CD4-positive, alpha-beta T cell treated with Interleukin-15 for 1 hour (primary cell): ENCODE measurements at regions not wholly inside any gene's neighbourhood (a gene's known extent, or its start where the extent isn't known, plus 50 kb on each side); places are given as distances from the start of the nearest gene placed in this dataset.
"Not testable (repeated sequence)": the region's sequence is repeated elsewhere in the genome, so short reads cannot be mapped to it uniquely, and the experiment has no call there.

ENCODE experiments used
- DNase-seq: peaks from one replicate; pipeline ENCODE4 v3.0.0-alpha.2; 2020

GRCh38 chr9:38153152-38153909, 84.3 kb upstream of the SHB start:
- DNase-seq, result no peak

- DNase-seq, result no peak
Observed at GRCh38 chr9:38149647-38150046, 80.6 kb upstream of the SHB start.

DNA sequence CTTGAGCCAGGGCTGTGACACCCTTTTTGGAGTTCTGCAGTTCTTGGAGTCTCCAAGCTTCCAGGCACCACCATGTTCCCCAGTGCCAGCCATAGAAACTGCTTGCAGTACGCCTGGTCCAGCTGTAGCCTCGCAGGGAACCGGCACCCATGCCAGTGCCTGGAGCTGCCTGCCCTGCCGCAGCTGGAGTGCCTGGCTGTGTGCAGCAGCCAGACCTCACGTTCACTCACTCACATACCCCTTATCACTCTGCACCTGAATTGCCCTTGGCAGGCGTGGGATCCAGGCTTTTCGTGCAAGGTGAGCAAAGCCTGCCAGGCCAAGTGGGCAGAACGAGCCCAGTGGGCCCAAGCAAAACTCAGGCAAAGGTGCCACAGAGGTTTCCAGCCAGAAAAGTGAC, 77.8 kb upstream of the SHB start:
- no peak for DNase-seq

GRCh38 chr9:38145526-38146053, 76.6 kb upstream of the SHB start:
- DNase-seq, result no peak

DNA sequence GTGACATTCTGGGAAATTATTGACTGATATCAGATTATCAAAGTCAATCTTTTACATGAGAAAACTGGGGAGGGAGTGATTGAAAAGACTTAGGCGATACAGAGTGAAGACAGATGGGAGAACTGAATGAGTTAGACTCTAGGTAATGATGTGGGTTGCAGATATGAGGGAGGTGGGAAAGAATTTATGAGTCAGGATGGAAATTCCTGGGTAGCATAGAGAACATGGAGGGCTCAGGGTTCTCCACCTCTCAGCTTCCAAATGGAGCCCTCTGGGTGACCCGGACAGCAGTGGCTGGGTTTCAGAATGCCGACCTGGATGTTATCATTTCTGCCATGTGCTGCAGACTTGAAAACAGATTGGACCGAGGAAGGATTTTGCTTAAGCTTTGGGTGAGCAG, 75.4 kb upstream of the SHB start:
- no peak for DNase-seq

DNA sequence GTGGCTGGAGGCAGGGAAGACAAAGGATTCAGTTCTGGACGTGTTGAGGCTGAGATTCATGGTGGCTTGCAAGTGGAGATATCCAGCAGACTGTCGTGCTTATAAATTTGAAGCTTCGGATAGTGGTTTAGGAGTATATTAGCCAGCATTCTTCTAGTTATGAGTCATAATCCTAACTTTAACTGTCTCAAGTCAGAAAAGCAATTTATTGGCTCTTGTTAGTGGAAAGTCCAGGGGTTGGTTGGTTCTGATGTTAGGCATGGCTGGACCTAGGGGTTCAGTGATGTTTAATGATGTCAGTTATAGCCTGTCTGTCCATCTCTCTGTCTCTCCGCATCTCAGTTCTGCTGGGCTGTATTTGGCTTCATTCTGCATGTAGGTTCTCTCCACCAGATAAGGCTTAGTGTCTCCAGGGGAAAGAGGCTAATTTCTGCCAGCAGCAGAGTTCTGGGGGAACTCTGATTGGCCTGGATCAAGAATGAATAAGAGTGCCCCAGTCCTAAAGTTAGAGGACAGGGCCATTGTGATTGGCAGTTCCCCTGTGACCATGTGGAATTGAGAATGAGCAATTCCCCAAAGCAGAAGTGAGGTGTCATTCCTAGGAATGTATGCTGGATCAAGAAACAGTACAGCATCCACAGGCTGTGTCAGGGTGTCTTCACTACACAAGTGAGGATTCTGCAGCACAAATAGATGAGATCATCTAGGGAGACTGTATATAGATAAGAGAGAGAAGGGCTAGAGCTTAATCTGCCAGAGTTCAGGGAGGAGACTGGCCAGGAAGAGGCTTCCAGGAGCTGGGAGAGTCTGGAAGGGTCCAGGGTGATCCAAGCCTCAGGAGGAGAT, 72.9 kb upstream of the SHB start:
- DNase-seq, result no peak

DNA sequence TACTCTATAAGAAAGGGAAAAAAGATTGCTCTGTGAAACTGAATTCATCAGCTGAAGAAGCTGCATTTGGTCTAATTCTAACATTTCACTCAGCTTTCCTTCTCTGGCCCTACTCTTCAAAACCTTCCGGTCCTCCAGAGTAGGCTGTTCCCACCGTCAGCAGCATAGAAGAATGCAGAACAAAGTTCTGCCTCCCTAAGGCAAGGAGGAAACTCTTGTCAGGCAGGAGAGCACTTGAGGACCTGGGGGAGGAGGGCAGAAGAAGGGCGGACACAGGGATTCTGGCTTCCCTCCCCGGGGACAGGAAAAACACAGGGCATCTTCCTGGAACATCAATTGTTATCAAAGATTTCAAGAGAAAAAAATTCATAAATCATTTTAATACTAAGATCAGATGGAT, 69.2 kb upstream of the SHB start:
- no peak for DNase-seq

DNA sequence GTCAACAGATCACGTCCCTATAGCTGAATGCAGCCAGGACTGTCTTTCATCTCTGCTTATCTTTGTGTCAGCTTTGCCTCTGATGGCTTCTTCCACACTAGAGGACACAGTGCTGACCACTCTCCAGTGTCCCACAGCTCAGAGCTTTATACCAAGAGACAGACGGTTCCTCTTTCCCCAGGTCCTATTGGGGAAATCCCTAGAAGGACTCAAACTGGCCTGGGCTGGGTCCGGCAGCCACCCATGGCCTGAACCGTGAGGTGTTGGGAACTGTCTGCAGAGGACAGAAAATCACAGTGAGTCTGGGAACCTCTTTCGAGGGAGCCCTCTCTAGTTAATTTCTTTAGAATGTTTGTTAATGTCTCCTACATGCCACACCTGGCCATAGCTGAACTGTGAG, 68.3 kb upstream of the SHB start:
- no peak for DNase-seq

DNA sequence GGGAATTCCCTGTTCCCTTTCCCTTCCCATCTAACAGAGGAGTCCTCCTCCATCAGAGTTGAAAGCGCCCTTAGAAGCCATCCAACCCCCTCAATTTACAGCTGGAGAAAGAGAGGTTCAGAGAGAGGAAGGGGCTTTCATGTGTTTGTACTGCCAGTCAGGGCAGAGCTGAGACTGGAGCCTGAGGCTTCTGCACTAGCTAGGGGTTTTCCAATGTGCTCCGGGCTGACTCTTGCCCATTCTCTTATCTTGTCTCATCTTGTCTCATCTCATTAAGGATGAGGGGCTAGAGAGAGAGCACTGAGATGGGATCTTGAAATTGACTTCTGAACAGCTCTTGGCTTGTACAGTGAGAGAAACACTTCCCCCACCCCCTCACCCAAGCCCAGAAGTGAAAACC, 67.4 kb upstream of the SHB start:
- DNase-seq, result no peak

GRCh38 chr9:38134611-38135237, 65.7 kb upstream of the SHB start:
- DNase-seq, result no peak

GRCh38 chr9:38133595-38133994, 64.6 kb upstream of the SHB start:
- DNase-seq, result no peak

DNA sequence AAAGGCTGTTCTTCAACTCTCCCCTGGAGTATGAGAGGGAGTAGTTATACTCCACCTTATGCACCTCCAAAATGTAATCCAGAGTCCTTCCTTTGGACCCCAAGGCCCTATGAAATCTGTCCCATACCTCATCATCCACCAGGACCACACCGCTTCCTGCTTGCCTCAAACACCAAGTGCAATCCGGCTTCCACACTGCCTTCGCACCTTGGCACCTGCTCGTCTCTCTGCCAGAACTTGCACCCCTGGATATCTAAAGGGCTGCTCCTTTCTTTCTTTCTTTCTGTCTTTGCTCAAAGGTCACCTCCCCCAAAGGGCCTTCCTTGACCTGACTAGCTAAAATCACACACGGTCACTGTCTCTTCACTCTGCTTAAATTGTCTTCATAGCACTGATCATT, 63.9 kb upstream of the SHB start:
- DNase-seq, result no peak

GRCh38 chr9:38131729-38132128, 62.7 kb upstream of the SHB start:
- no peak for DNase-seq

DNA sequence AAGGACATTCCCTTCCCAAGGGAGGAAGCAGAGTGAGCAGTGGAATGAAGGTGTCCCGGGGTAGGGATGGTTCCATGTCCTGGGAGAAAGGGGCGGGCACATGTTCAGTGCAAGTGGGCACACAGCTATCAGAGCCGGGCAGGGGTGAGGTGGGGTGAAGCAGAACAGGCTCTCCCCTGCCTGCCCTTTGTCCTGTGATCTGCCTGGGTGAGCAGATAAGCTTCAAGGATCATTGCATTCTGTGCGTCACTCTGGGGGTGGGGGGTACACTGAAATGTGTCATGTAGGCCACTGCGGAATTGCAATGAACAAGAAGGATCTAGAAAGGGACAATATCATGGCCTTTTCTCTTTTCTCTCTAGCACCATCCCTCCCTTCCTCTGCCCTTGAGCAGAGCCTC, 61.7 kb upstream of the SHB start:
- DNase-seq, result no peak

GRCh38 chr9:38129366-38129765, 60.3 kb upstream of the SHB start:
- no peak for DNase-seq

DNA sequence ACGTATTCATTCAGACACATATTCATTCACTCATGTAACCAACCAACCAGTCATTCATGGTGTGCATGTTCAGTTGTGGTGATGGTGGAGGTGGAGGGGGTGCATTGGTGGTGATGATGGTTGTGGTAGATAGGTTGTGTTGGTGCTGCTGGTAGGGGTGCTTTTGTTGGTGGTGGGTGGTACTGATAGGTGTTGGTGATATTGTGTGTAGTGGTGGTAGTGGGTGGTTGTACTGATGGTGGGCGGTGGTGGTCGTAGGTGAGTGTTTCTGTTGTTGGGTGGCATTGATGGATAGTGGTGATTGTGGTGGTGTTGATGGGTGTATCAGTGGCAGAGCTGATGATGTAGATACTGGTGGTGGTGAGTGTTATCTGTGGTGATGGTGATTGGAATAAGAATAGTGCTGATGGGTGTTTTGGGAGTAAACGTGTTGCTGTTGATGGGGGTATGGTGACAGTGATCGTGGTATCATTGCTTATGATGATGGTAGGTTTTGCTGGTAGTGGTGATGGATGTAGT, 59.8 kb upstream of the SHB start:
- DNase-seq, result no peak

DNA sequence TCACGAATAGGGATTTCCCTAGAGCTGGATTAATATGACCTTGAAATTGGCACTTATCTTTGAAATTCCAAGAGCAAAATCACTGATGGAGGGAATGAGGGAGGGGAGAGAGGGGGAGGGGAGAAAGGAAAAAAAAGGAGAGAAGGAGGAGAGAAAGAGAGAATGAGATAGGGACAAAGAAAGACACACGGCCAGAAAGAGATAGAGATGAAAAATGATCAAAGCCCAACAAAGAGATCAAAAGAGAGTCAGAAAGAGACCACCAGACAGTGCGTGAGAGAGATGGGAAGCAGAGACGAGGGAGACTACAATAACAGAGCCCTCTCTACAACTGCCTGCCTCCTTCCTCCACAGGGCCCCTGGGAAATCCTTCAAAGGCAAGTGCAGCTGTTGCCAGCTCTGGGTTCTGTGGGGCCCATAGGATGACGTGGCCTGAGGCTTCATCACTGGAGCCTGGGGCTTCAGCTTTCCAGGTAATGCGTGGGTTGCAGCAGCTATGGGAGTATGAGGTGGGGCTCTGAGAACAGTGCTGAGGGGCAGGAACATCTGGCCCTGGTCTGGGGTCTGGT, 58.3 kb upstream of the SHB start:
- no peak for DNase-seq

GRCh38 chr9:38126730-38127129, 57.7 kb upstream of the SHB start:
- DNase-seq, result no peak

DNA sequence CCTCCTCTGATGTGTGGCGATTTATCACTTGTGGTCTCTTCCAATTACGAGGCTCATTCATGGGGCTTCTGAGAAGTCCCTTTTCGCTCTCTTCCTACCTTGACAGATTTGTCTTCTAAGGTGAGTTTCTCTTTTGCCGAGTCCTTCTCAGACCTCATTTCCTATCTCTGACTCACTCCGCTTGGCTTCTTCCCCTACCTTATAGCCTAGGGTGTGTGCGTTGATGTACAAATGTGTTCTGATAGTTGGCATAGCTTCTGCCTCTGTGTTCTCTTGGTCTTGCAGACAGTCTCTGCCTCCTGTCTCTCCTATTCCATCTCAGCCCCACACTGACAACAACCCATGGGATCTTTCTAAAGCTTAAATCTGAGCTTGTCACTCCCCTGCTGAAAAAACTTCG, 56.9 kb upstream of the SHB start:
- no peak for DNase-seq

GRCh38 chr9:38123359-38123758, 54.3 kb upstream of the SHB start:
- not testable (repeated sequence) for DNase-seq

- no peak for DNase-seq
Observed at GRCh38 chr9:38120961-38121360, 51.9 kb upstream of the SHB start.

DNA sequence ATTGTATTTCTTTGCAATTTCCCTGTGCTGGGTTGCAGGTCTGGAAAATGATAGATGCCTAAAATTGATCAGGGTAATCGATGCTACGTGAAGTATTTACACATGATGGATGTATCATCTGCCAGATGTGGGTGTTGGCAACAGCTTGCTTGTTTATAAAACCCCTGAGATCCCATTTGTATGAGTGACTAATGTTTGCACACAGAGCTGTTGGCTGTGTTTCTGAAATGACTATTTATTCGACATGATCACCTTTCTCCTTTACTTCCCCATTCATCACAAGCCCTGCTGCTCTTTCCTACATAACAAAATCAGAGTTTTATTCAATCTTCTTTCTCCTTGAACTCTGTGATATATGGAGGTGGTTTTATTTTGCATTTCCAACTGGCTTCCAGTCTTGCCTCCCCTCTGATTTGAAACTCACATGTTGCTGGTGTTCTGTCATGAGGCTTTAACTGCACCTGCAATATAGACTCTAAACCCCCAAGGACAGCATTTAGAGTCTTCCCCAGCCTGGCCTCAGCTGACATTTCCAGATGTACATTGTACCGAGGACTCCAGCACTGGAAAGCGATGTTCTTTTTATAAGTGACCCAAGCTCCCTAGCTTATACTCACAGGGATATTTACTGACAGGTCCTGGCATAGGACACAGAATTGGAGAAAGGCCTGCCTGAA, 50.7 kb upstream of the SHB start:
- no peak for DNase-seq
